SK-N-SH (cell line): ENCODE measurements at regions not wholly inside any gene's neighbourhood (a gene's known extent, or its start where the extent isn't known, plus 50 kb on each side); places are given as distances from the start of the nearest gene placed in this dataset.

Experiments used
- CTCF ChIA-PET: fragments of 300-600, 350-600 bp; formaldehyde crosslinking; extraction: SDS; loops from one replicate; lab custom pipeline; 2021; lab: Yijun Ruan, JAX
- POLR2A ChIA-PET: fragments of 350-600 bp; sonication (Branson Sonifier 250); formaldehyde crosslinking; extraction: SDS; loops from one replicate; lab custom pipeline; 2020; ENCODE audit warnings: antibody characterized with exemption, inconsistent platforms; lab: Yijun Ruan, JAX
- DNase-seq: peaks from one replicate; pipeline ENCODE4 v3.0.0; 2012
- H2AFZ ChIP-seq: fragments of 200-600 bp; sonication (generic); 2 replicates; pipeline ENCODE4 v1.8.1; 2016; ENCODE audit warnings: antibody characterized with exemption, mild to moderate bottlenecking, low read depth
- H3F3A ChIP-seq: fragments of 200-600 bp; sonication (generic); replicated peaks from 2 replicates; pipeline ENCODE3; 2016; ENCODE audit warnings: antibody characterized with exemption, mild to moderate bottlenecking; ENCODE audit not compliant: insufficient read depth
- H3K27ac ChIP-seq, 2 experiments: fragments of 200-500 bp in 1 of 2; fragments of 200-600 bp in 1 of 2; sonication (Bioruptor generic) in 1 of 2; sonication (generic), shearing (Covaris generic) in 1 of 2; 2 replicates each; pipeline versions ENCODE4 v1.5.1 to v1.6.1; 2014 to 2016; ENCODE audit warnings: low read depth in 2 of 2, inconsistent platforms in 1 of 2, low read length in 1 of 2, mild to moderate bottlenecking in 1 of 2, mixed read lengths in 1 of 2
- H3K27me3 ChIP-seq: fragments of 200-600 bp; sonication (generic), shearing (Covaris generic); 2 replicates; pipeline ENCODE4 v1.6.1; 2016; ENCODE audit warnings: mixed run types; ENCODE audit not compliant: insufficient read depth
- H3K36me3 ChIP-seq, 2 experiments: fragments of 200-500 bp in 1 of 2; fragments of 200-600 bp in 1 of 2; sonication (Bioruptor generic) in 1 of 2; sonication (generic) in 1 of 2; replicated peaks in 1 of 2; 2 replicates each; pipeline versions ENCODE3 to v1.5.1; 2014 to 2016; ENCODE audit warnings: low read length in 1 of 2, mild to moderate bottlenecking in 1 of 2; ENCODE audit not compliant: insufficient read depth in 2 of 2, control insufficient read depth in 1 of 2
- H3K4me1 ChIP-seq, 2 experiments: fragments of 200-500 bp in 1 of 2; fragments of 200-600 bp in 1 of 2; sonication (Bioruptor generic) in 1 of 2; sonication (generic), shearing (Covaris generic) in 1 of 2; 2 replicates each; pipeline versions ENCODE4 v1.5.1 to v1.6.1; 2014 to 2016; ENCODE audit warnings: low read depth in 1 of 2, low read length in 1 of 2, mixed run types in 1 of 2; ENCODE audit not compliant: insufficient read depth in 2 of 2, control insufficient read depth in 1 of 2
- H3K4me2 ChIP-seq: fragments of 200-600 bp; sonication (generic), shearing (Covaris generic); 2 replicates; pipeline ENCODE4 v1.6.1; 2017; ENCODE audit warnings: mixed run types
- H3K4me3 ChIP-seq, 2 experiments: fragments of 200-500 bp in 1 of 2; fragments of 200-600 bp in 1 of 2; sonication (Bioruptor generic) in 1 of 2; sonication (generic), shearing (Covaris generic) in 1 of 2; 2 replicates each; pipeline versions ENCODE4 v1.5.1 to v1.8.1; 2014 to 2016; ENCODE audit warnings: low read depth in 2 of 2, inconsistent platforms in 1 of 2, low read length in 1 of 2, mild to moderate bottlenecking in 1 of 2, mixed read lengths in 1 of 2, moderate library complexity in 1 of 2
- H3K79me2 ChIP-seq: fragments of 200-600 bp; sonication (generic); 2 replicates; pipeline ENCODE4 v1.8.1; 2017; ENCODE audit warnings: mild to moderate bottlenecking; ENCODE audit not compliant: insufficient read depth
- H3K9ac ChIP-seq: fragments of 200-600 bp; sonication (generic); 2 replicates; pipeline ENCODE4 v1.6.1; 2017; ENCODE audit warnings: mixed run types
- H3K9me2 ChIP-seq: fragments of 200-600 bp; sonication (generic); 2 replicates; pipeline ENCODE4 v1.6.1; 2017; ENCODE audit warnings: mixed run types
- H3K9me3 ChIP-seq: fragments of 200-600 bp; sonication (generic); 2 replicates; pipeline ENCODE4 v1.6.1; 2017; ENCODE audit warnings: mixed run types, mild to moderate bottlenecking, moderate library complexity
- H4K20me1 ChIP-seq: fragments of 200-600 bp; sonication (generic); 2 replicates; pipeline ENCODE4 v1.6.1; 2017; ENCODE audit warnings: mild to moderate bottlenecking, mixed run types; ENCODE audit not compliant: insufficient read depth
- CTCF ChIP-seq: fragments of 200-600 bp; sonication (generic); IDR thresholded peaks from 2 replicates; pipeline ENCODE4 v1.6.1; 2017; ENCODE audit warnings: antibody characterized with exemption, mild to moderate bottlenecking, moderate library complexity
- ELF1 ChIP-seq: IDR thresholded peaks from 2 replicates; pipeline ENCODE4 v1.4.0; 2012
- EP300 ChIP-seq, 2 experiments: IDR thresholded peaks; 2 replicates each; pipeline versions ENCODE4 v1.4.0 to v1.6.1; 2012; ENCODE audit warnings: borderline replicate concordance in 1 of 2, low read depth in 1 of 2, low read length in 1 of 2
- FOXM1 ChIP-seq: IDR thresholded peaks from 2 replicates; pipeline ENCODE4 v1.4.0; 2012; ENCODE audit warnings: low read depth, mild to moderate bottlenecking
- IRF3 ChIP-seq: fragments of 150-350 bp; IDR thresholded peaks from 2 replicates; pipeline ENCODE4 v1.6.1; 2016; ENCODE audit warnings: mild to moderate bottlenecking, low read depth, low read length
- JUND ChIP-seq: IDR thresholded peaks from 2 replicates; pipeline ENCODE4 v1.4.0; 2012
- MAX ChIP-seq: IDR thresholded peaks from 2 replicates; pipeline ENCODE4 v1.4.0; 2012; ENCODE audit warnings: low read depth
- NRF1 ChIP-seq: IDR thresholded peaks from 2 replicates; pipeline ENCODE4 v1.6.1; 2012; ENCODE audit warnings: low read depth, mild to moderate bottlenecking, low read length
- PBX3 ChIP-seq: IDR thresholded peaks from 2 replicates; pipeline ENCODE4; 2012
- RAD21 ChIP-seq: IDR thresholded peaks from 2 replicates; pipeline ENCODE4 v1.6.1; 2012; ENCODE audit warnings: mild to moderate bottlenecking, low read length
- RCOR1 ChIP-seq: fragments of 150-350 bp; IDR thresholded peaks from 2 replicates; pipeline ENCODE4 v1.6.1; 2017; ENCODE audit warnings: antibody characterized with exemption, low read length
- REST ChIP-seq: IDR thresholded peaks from 2 replicates; pipeline ENCODE4 v1.6.1; 2012; ENCODE audit warnings: mild to moderate bottlenecking, low read depth, low read length, moderate library complexity
- RXRA ChIP-seq: IDR thresholded peaks from 2 replicates; pipeline ENCODE4 v1.4.0; 2012; ENCODE audit warnings: low read depth, mild to moderate bottlenecking, borderline replicate concordance
- SMC3 ChIP-seq: IDR thresholded peaks from 2 replicates; pipeline ENCODE4 v1.6.1; 2012; ENCODE audit warnings: low read depth, low read length, improper control_type of control experiment
- TAF1 ChIP-seq: IDR thresholded peaks from 2 replicates; pipeline ENCODE4 v1.6.1; 2012; ENCODE audit warnings: low read depth, mild to moderate bottlenecking, low read length, moderate library complexity, borderline replicate concordance
- USF2 ChIP-seq: fragments of 150-350 bp; IDR thresholded peaks from 2 replicates; pipeline ENCODE4 v1.6.1; 2017; ENCODE audit warnings: antibody characterized with exemption, low read length, low read depth, borderline replicate concordance
- YY1 ChIP-seq: IDR thresholded peaks from 2 replicates; pipeline ENCODE4 v1.4.0; 2012; ENCODE audit warnings: low read depth, mild to moderate bottlenecking
- WGBS: methylation state at CpG from one replicate; pipeline ENCODE4 v1.1.6; 2017; ENCODE audit warnings: low lambda C conversion rate; 5-methylcytosine and 5-hydroxymethylcytosine counted together

GRCh38 chr6:23650676-23651075 is 475.3 kb upstream of the NRSN1 start:
- Histone ChIP-seq H3K4me3 (no peak overlapping the region), H3K9me3 (no peaks in the 10 kb centered on the region), H3K27ac (peak overlapping the region in 1 of 2 experiments; percentile 74; a peak in 1 of 4 replicates), H2AFZ (no peak overlapping the region), H3K4me1 (peaks cover 0 to 11% of the 10 kb centered on the region in 2 experiments; a peak in 1 of 4 replicates), H3K79me2 (no peaks in the 10 kb centered on the region), H3K9ac (no peak overlapping the region), H3F3A (no peaks in the 10 kb centered on the region), H3K27me3 (no peaks in the 10 kb centered on the region), H3K36me3 (no peaks in the 10 kb centered on the region), H3K4me2 (no peak overlapping the region), H4K20me1 (no peaks in the 10 kb centered on the region), H3K9me2 (no peaks in the 10 kb centered on the region)
- ChIA-PET POLR2A (no interaction called here), CTCF (no interaction called here)
- no peak for DNase-seq
- TF ChIP-seq JUND, result no peak
- no peak for TF ChIP-seq USF2
- no peak for TF ChIP-seq ELF1
- no peak for TF ChIP-seq EP300 (IDR thresholded peaks at IDR 0.05; ENCODE audit: borderline replicate concordance in 1 of 2, low read depth in 1 of 2, low read length in 1 of 2)
- no peak for TF ChIP-seq YY1
- TF ChIP-seq REST, result no peak
- TF ChIP-seq RAD21, result no peak
- TF ChIP-seq CTCF, result no peak
- TF ChIP-seq IRF3, result no peak
- TF ChIP-seq SMC3, result no peak
- TF ChIP-seq RXRA, result no peak
- no peak for TF ChIP-seq RCOR1
- TF ChIP-seq PBX3, result no peak
- no peak for TF ChIP-seq TAF1
- TF ChIP-seq FOXM1, result no peak
- no peak for TF ChIP-seq NRF1
- TF ChIP-seq MAX, result no peak
- 31% methylated on average over 5 of the region's 5 CpGs for WGBS
